Amygdala (tissue), 56 donors: ENCODE measurements at regions not wholly inside any gene's neighbourhood (a gene's known extent, or its start where the extent isn't known, plus 50 kb on each side); places are given as distances from the start of the nearest gene placed in this dataset.

Experiments used
- DNase-seq, 56 donors: peaks; one replicate each; lab custom pipeline; 2025; lab: John Stamatoyannopoulos, UW

DNA sequence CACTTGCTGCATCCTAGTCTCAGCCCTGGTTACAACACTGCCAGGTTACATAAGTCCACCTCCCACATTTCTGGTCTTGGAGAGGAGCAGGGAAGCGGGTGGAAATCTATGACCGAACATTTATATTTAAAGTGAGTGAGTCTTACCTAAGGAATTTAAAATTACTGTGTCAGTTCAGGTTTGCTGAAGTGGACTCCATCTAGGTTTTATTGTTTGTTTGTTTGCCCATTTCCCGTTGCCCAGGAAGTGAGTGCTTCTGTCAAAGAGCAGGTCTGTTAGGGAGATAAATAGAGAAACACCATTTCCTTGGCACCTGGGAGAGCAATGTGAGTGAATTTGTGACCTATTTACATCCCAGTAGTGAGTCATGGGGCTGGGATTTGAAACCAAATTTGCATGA lies 179.5 kb downstream of the KIF4B start:
- no peak for DNase-seq

DNA sequence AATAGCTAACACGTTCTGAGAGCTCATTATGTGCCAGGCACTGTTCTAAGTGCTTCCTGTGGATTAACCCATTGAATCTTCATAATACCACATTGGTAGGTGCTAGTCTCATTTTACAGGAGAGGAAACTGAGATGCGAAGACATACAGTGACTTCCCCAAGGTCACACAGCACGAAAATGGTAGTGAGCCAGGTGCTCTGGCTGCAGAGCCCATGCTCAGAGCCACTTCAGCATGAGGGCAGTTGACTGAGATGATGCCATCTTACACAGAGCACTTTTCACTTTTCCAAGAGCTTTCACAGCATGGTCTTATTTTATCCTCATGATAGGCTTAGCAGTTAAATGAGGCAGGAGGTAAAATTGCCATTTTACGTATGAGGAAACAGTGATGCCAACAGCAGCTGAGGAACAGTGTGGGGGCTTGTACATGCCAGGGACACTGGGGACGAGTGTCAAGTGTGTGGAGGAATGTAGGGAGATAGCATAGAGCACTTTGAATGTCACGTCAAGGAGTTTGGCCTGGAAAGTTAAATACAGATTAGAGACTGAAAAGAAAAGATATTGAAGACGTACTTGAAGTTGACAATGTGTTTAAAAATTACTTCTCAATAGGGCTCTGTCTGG lies 180.0 kb downstream of the KIF4B start:
- no peak for DNase-seq

- DNase-seq, result no peak
These were observed 187.1 kb downstream of the KIF4B start for GRCh38 chr5:155200608-155201007.

DNA sequence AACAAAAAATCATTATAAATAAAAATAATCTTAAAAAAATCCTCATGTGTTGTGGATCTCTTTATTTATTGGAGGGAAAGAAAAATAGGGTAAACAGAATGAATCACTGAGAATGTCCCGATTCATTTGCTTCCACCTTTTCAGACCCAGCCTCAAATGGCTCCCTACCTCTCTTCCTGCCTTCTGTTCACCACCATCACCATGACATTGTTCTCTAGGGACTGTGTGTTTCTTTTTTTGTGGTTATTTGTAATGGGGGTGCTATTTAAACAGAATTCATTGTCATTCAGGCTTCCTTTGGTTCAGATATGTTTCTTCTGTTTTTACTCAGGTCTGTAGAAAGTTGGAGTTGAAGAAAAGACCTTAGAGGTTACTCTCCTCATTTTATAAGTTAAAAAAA lies 198.2 kb downstream of the KIF4B start:
- DNase-seq, result no peak

DNA sequence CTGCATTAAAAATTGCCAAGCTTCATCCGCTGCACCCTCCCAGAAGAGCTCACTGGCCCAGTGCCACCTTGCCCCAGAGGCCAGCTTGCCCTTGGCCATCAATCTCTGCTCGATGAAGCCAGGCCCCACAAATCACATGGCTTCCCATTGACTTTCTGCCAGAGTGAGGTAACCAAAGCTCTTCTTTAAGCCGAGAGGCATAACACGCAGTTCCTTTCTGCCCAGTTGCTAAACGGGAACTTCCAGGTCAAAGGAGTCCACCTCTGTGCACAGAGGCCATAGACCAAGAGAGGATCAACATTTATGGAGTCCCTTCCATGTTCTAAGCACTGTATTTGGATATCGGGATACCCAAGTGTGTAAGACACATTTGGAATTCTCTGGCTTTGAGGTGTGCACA lies 208.8 kb downstream of the KIF4B start:
- no peak for DNase-seq

GRCh38 chr5:155229135-155229534 lies 215.6 kb downstream of the KIF4B start:
- no peak for DNase-seq

GRCh38 chr5:155239803-155240202 lies 226.2 kb downstream of the KIF4B start:
- no peak for DNase-seq

- DNase-seq, result no peak
These were observed 237.0 kb downstream of the KIF4B start for GRCh38 chr5:155250596-155250995.

DNA sequence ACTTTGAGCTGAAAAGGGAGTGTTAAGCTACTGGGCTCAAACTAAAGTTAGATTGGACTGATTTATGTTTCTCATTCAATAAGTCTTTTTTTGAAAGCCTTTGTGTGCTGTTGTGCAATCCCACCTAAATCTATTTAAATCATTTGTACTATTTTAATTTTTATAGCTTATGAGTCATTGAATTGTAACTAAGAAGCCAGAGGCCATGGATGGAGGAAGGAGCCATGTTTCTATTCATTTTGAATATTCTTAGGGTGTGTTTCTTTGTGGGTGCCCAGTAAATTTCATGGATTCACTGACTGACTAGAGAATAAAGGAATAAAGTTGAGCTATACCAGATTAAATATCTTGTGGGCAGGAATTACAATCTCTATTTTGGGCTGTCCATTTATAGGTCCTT lies 238.5 kb downstream of the KIF4B start:
- no peak for DNase-seq

DNA sequence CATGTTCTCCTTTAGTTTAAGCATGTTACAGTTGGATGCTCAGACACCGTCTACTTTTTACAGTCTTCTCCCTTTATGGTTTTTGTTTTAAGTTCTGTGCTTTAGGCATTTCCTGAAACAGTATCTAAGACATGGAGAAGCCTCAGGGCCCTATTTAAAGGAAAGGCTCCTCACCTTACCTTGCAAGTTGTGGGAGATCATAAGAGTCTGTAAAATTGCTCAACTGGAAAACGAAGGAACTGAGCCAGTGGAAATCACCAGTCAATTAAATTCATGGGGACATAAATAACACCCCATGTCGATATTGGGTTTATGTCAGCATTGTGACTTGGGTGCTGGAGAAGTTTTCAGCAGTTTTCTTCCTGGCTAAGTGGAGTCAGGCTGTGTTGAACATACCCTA lies 239.2 kb downstream of the KIF4B start:
- no peak for DNase-seq

GRCh38 chr5:155254399-155254798 lies 240.8 kb downstream of the KIF4B start:
- no peak for DNase-seq

- peak in 1 of 56 donors; percentile 4 for DNase-seq
These were observed 244.6 kb downstream of the KIF4B start for GRCh38 chr5:155258161-155258560.

DNA sequence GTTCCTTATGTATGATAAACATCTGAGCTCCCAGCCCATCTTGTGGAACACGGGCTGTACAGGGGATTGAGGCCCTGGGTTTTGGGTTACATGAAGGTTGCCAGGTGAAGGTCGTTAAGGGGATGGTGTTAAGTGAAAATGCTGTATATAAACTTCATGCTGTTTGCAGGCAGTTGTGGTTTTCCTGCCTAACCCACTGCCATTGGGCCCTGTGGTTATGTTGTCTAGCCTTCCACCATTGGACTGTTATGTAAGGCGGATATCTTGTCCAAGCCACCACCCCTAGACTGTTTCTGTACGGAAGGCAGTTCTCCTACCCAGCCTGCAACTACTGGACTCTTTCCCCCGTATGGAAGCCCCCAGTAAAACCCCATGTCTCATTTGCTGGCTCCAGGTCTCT lies 246.1 kb downstream of the KIF4B start:
- DNase-seq, result no peak

GRCh38 chr5:155260798-155261197 lies 247.2 kb downstream of the KIF4B start:
- no peak for DNase-seq

- no peak for DNase-seq
These were observed 249.8 kb downstream of the KIF4B start for GRCh38 chr5:155263381-155263780.

GRCh38 chr5:155264809-155265208 lies 251.3 kb downstream of the KIF4B start:
- no peak for DNase-seq

GRCh38 chr5:155268770-155269425 lies 255.3 kb downstream of the KIF4B start:
- no peak for DNase-seq

DNA sequence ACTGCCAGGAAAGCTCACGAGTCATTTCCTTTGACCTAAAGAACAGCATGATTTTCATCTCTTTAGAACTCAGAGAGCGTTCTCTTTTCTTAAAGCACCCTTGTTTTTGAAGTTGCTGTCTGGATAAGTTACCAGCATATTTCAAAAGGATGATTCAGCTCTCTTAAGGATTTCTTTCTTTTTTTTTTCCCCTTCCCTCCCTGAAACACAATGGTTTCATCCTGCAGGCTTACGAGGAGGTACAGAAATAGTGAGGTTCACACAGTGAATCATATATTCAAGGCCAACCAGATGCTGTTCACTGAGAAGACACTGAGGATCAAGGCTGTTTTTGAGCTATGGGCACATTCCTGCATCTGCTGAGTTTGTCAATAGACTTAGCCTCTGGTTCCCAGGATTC lies 257.2 kb downstream of the KIF4B start:
- DNase-seq, result no peak

DNA sequence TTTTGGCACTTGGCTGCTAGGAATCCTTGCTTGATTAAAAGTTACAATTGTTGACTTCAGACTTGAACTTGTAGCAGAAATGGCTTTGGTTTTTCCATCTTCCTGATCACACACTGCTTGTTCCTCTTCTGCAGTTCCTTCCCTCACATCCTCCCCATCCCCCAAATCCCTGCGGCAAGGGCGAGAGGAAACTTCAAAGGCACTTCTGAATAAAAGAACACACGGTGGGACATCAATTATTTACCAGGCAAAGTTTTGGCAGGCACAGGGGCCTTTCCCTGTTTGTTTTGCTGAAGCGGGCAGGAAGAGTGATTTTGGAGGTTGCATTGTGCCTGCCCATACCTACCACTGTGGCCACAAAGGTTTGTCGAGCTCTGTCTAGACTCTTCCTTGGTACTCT lies 260.9 kb downstream of the KIF4B start:
- no peak for DNase-seq

- DNase-seq, result no peak
These were observed 261.7 kb downstream of the KIF4B start for GRCh38 chr5:155275222-155275621.

DNA sequence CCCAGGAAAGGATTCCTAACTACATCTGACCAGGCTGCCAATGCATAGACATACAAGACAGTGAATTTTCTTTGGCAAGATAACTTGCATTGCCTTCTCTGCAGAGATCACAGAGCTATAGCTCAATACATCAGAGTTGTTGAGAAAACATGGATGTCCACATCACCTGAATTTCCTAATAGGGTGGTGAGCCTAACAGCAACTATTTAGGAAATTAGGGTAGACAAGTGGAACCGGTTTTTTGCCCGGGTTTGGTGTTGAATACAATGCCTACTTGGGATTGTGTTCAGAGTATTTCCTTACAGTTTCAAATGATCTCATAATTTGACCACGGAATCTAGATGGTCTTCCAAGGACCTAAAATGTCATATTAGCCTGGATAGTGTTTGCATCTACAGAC lies 262.7 kb downstream of the KIF4B start:
- DNase-seq, result no peak

GRCh38 chr5:155278532-155278931 lies 265.0 kb downstream of the KIF4B start:
- DNase-seq, result no peak
